AG08396 (cell line): ENCODE measurements at regions not wholly inside any gene's neighbourhood (a gene's known extent, or its start where the extent isn't known, plus 50 kb on each side); places are given as distances from the start of the nearest gene placed in this dataset.
A peak's percentile ranks its signal among the peaks of the same experiment; 100 is the strongest.

Source experiments
- DNase-seq: peaks from one replicate; pipeline ENCODE4 v3.0.0; 2012; ENCODE audit warnings: low spot score, mixed read lengths

GRCh38 chr6:82818727-82819126 lies 246.9 kb downstream of the UBE3D start:
- DNase-seq, result peak; percentile 12

- DNase-seq, result no peak
Measured at GRCh38 chr6:82823361-82823760, 242.3 kb downstream of the UBE3D start.

- DNase-seq, result no peak
Measured at GRCh38 chr6:82832811-82833210, 232.8 kb downstream of the UBE3D start.

GRCh38 chr6:82833481-82833880 lies 232.2 kb downstream of the UBE3D start:
- DNase-seq, result no peak

- no peak for DNase-seq
Measured at GRCh38 chr6:82836022-82836575, 229.5 kb downstream of the UBE3D start.

GRCh38 chr6:82840571-82840970 lies 225.1 kb downstream of the UBE3D start:
- no peak for DNase-seq

GRCh38 chr6:82841309-82841708 lies 224.3 kb downstream of the UBE3D start:
- no peak for DNase-seq
